ENCODE measurements at regions not wholly inside any gene's neighbourhood (a gene's known extent, or its start where the extent isn't known, plus 50 kb on each side); places are given as distances from the start of the nearest gene placed in this dataset.

DNA sequence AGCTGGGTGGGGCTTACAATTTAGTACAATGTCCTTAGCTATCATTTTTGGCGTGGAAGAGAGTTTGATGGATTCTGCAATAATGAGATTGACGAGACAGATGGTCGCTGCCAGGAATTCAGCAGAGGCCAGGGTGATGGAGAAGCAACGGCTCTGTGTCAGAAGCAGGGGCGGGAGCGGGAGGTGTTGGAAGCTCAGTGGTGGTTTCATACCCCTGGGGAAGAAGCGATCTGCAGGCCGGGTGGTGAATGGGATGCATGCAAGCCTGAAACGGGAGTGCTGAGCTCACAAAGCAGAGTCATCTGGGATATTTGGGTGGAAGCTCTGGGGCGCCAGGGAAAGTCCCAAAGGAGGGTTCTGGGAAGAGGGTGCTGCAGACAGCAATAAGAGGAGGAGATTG is 370.8 kb downstream of the ZNF536 start:
- TF ChIP-seq EP300 (IDR thresholded peaks at IDR 0.05) (no peak), POLR2AphosphoS5 (IDR thresholded peaks at IDR 0.05) (no peak)
- TF ChIP-seq, protein P1, sequence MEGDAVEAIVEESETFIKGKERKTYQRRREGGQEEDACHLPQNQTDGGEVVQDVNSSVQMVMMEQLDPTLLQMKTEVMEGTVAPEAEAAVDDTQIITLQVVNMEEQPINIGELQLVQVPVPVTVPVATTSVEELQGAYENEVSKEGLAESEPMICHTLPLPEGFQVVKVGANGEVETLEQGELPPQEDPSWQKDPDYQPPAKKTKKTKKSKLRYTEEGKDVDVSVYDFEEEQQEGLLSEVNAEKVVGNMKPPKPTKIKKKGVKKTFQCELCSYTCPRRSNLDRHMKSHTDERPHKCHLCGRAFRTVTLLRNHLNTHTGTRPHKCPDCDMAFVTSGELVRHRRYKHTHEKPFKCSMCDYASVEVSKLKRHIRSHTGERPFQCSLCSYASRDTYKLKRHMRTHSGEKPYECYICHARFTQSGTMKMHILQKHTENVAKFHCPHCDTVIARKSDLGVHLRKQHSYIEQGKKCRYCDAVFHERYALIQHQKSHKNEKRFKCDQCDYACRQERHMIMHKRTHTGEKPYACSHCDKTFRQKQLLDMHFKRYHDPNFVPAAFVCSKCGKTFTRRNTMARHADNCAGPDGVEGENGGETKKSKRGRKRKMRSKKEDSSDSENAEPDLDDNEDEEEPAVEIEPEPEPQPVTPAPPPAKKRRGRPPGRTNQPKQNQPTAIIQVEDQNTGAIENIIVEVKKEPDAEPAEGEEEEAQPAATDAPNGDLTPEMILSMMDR (IDR thresholded peaks at IDR 0.05) = no peak
